H1 (cell line): ENCODE measurements at regions not wholly inside any gene's neighbourhood (a gene's known extent, or its start where the extent isn't known, plus 50 kb on each side); places are given as distances from the start of the nearest gene placed in this dataset.
A peak's percentile ranks its signal among the peaks of the same experiment; 100 is the strongest.

ENCODE experiments used
- CTCF ChIA-PET: fragments of 300-600 bp; sonication (Branson Sonifier 250); formaldehyde crosslinking; loops from one replicate; lab custom pipeline; 2021; ENCODE audit not compliant: partially characterized antibody; lab: Charles Lee
- POLR2A ChIA-PET: fragments of 300-600 bp; sonication (Branson Sonifier 250); formaldehyde crosslinking; loops from one replicate; lab custom pipeline; 2021; ENCODE audit warnings: inconsistent platforms; ENCODE audit not compliant: partially characterized antibody; lab: Charles Lee
- DNase-seq, 2 experiments: peaks; one replicate each; pipeline versions ENCODE4 v3.0.0 to v3.0.0-alpha.2; 2010 to 2022; ENCODE audit warnings: low spot score in 2 of 2, low read depth in 1 of 2, mixed read lengths in 1 of 2
- FAIRE-seq: peaks from 2 replicates; lab custom pipeline; 2011; peaks lifted over from hg19 to GRCh38; lab: Jason Lieb, UNC
- H2AFZ ChIP-seq: 2 replicates; pipeline ENCODE4 v1.8.1; 2012; ENCODE audit warnings: low read length, inconsistent platforms
- H2AK5ac ChIP-seq: 2 replicates; pipeline ENCODE4 v1.6.1; 2013; ENCODE audit warnings: low read depth, low read length
- H2BK120ac ChIP-seq: replicated peaks from 2 replicates; pipeline ENCODE3; 2013; ENCODE audit warnings: low read depth, low read length, inconsistent platforms
- H2BK12ac ChIP-seq: 2 replicates; pipeline ENCODE4 v1.6.1; 2013; ENCODE audit warnings: low read depth, low read length
- H2BK15ac ChIP-seq: 2 replicates; pipeline ENCODE4 v1.6.1; 2013; ENCODE audit warnings: low read length
- H2BK20ac ChIP-seq: 2 replicates; pipeline ENCODE4 v1.6.1; 2013; ENCODE audit warnings: low read length
- H2BK5ac ChIP-seq: 2 replicates; pipeline ENCODE4 v1.6.1; 2013; ENCODE audit warnings: low read depth, low read length
- H3K14ac ChIP-seq: 2 replicates; pipeline ENCODE4 v1.6.1; 2013; ENCODE audit warnings: inconsistent platforms; ENCODE audit not compliant: insufficient read length
- H3K18ac ChIP-seq: 2 replicates; pipeline ENCODE4 v1.6.1; 2013; ENCODE audit warnings: low read length; ENCODE audit errors: extremely low read depth
- H3K23ac ChIP-seq: 2 replicates; pipeline ENCODE4 v1.6.1; 2013; ENCODE audit warnings: inconsistent platforms; ENCODE audit not compliant: insufficient read length
- H3K23me2 ChIP-seq: 2 replicates; pipeline ENCODE4 v1.6.1; 2013; ENCODE audit warnings: low read depth, low read length
- H3K27ac ChIP-seq: 2 replicates; pipeline ENCODE4 v1.6.1; 2011; ENCODE audit warnings: low read depth, low read length, inconsistent platforms
- H3K27me3 ChIP-seq, 4 experiments: replicated peaks in 1 of 4; 1 replicate in 1 of 4; 2 replicates in 3 of 4; pipeline versions ENCODE4 v1.6.1 to v1.8.1; 2011 to 2013; ENCODE audit warnings: low read length in 3 of 4, mild to moderate bottlenecking in 3 of 4, inconsistent platforms in 2 of 4, mixed read lengths in 2 of 4, moderate library complexity in 1 of 4; ENCODE audit not compliant: control insufficient read depth in 3 of 4, insufficient read depth in 3 of 4; ENCODE audit errors: extremely low read depth in 1 of 4
- H3K36me3 ChIP-seq, 4 experiments: 2 replicates each; pipeline versions ENCODE4 v1.6.1 to v1.8.1; 2011 to 2013; ENCODE audit warnings: mild to moderate bottlenecking in 4 of 4, low read length in 3 of 4, moderate library complexity in 2 of 4, control low read depth in 1 of 4, inconsistent platforms in 1 of 4; ENCODE audit not compliant: insufficient read depth in 4 of 4, control insufficient read depth in 2 of 4
- H3K4ac ChIP-seq: replicated peaks from 2 replicates; pipeline ENCODE3; 2013; ENCODE audit warnings: low read length, low read depth, mixed read lengths, inconsistent platforms; ENCODE audit not compliant: insufficient read length
- H3K4me1 ChIP-seq, 4 experiments: replicated peaks in 1 of 4; 1 replicate in 1 of 4; 2 replicates in 3 of 4; pipeline versions ENCODE4 v1.6.1 to v1.8.1; 2011 to 2013; ENCODE audit warnings: low read length in 3 of 4, inconsistent platforms in 2 of 4, mixed read lengths in 1 of 4; ENCODE audit not compliant: insufficient read depth in 4 of 4, control insufficient read depth in 3 of 4
- H3K4me2 ChIP-seq, 2 experiments: 2 replicates each; pipeline versions ENCODE4 v1.6.1 to v1.8.1; 2011 to 2013; ENCODE audit warnings: low read depth in 2 of 2, low read length in 2 of 2, control low read depth in 1 of 2, inconsistent platforms in 1 of 2, mild to moderate bottlenecking in 1 of 2; ENCODE audit not compliant: insufficient read depth in 1 of 2
- H3K4me3 ChIP-seq, 4 experiments: fragments of 200-600, 300-600 bp in 1 of 4; sonication (generic), shearing (Covaris generic), sonication (Bioruptor Twin) in 1 of 4; 2 replicates each; pipeline versions ENCODE4 v1.5.1 to v1.8.1; 2011 to 2016; ENCODE audit warnings: low read length in 4 of 4, low read depth in 3 of 4, control low read depth in 2 of 4, inconsistent platforms in 2 of 4, mild to moderate bottlenecking in 2 of 4, mixed read lengths in 1 of 4, moderate library complexity in 1 of 4; ENCODE audit not compliant: insufficient read depth in 2 of 4; ENCODE audit errors: extremely low read depth in 1 of 4
- H3K56ac ChIP-seq: replicated peaks from 2 replicates; pipeline ENCODE3; 2013; ENCODE audit warnings: low read depth, mild to moderate bottlenecking, mixed read lengths, low read length, inconsistent platforms; ENCODE audit not compliant: insufficient read length
- H3K79me1 ChIP-seq: 2 replicates; pipeline ENCODE4 v1.6.1; 2013; ENCODE audit warnings: low read depth, low read length, control low read depth
- H3K79me2 ChIP-seq, 2 experiments: 2 replicates each; pipeline versions ENCODE4 v1.6.1 to v1.8.1; 2012 to 2013; ENCODE audit warnings: low read length in 2 of 2, mild to moderate bottlenecking in 2 of 2, inconsistent platforms in 1 of 2; ENCODE audit not compliant: insufficient read depth in 2 of 2, control insufficient read depth in 1 of 2
- H3K9ac ChIP-seq, 4 experiments: replicated peaks in 1 of 4; 1 replicate in 1 of 4; 2 replicates in 3 of 4; pipeline versions ENCODE4 v1.6.1 to v1.8.1; 2011 to 2013; ENCODE audit warnings: low read depth in 3 of 4, low read length in 3 of 4, control low read depth in 2 of 4, mild to moderate bottlenecking in 2 of 4, moderate library complexity in 2 of 4, inconsistent platforms in 1 of 4; ENCODE audit errors: extremely low read depth in 1 of 4
- H3K9me3 ChIP-seq, 2 experiments: 2 replicates each; pipeline versions ENCODE4 v1.6.1 to v1.8.1; 2012 to 2013; ENCODE audit warnings: mild to moderate bottlenecking in 2 of 2, moderate library complexity in 2 of 2, control low read depth in 1 of 2, inconsistent platforms in 1 of 2, low read depth in 1 of 2, low read length in 1 of 2, mixed read lengths in 1 of 2; ENCODE audit not compliant: insufficient read depth in 2 of 2
- H4K20me1 ChIP-seq, 2 experiments: replicated peaks in 1 of 2; 2 replicates each; pipeline versions ENCODE3 to v1.8.1; 2011 to 2013; ENCODE audit warnings: inconsistent platforms in 2 of 2, low read length in 2 of 2, mild to moderate bottlenecking in 1 of 2; ENCODE audit not compliant: insufficient read depth in 2 of 2, control insufficient read depth in 1 of 2
- H4K5ac ChIP-seq: 2 replicates; pipeline ENCODE4 v1.6.1; 2013; ENCODE audit warnings: low read length, low read depth, mixed read lengths, inconsistent platforms; ENCODE audit not compliant: insufficient read length
- H4K8ac ChIP-seq: 2 replicates; pipeline ENCODE4 v1.8.0; 2013; ENCODE audit warnings: mild to moderate bottlenecking, moderate library complexity, low read length, inconsistent platforms; ENCODE audit not compliant: insufficient read depth; ENCODE audit errors: extremely low read depth
- H4K91ac ChIP-seq: replicated peaks from 2 replicates; pipeline ENCODE3; 2013; ENCODE audit warnings: low read length, mixed read lengths, inconsistent platforms; ENCODE audit not compliant: insufficient read length
- CREB1 ChIP-seq: IDR thresholded peaks from 2 replicates; pipeline ENCODE4 v1.6.1; 2012; ENCODE audit warnings: inconsistent platforms
- CTBP2 ChIP-seq: IDR thresholded peaks from 2 replicates; pipeline ENCODE4 v1.7.0; 2011; ENCODE audit warnings: borderline replicate concordance, mild to moderate bottlenecking, moderate library complexity, mixed read lengths, low read length; ENCODE audit not compliant: insufficient read depth, insufficient read length
- FOSL1 ChIP-seq: IDR thresholded peaks from 2 replicates; pipeline ENCODE4 v1.6.1; 2011; ENCODE audit warnings: mild to moderate bottlenecking, low read depth, low read length, moderate library complexity; ENCODE audit not compliant: insufficient read depth
- GABPA ChIP-seq: IDR thresholded peaks from 2 replicates; pipeline ENCODE4 v1.6.1; 2011; ENCODE audit warnings: mild to moderate bottlenecking, low read length, moderate library complexity, borderline replicate concordance; ENCODE audit not compliant: insufficient read depth
- NANOG ChIP-seq: IDR thresholded peaks from 2 replicates; pipeline ENCODE4 v1.6.1; 2011; ENCODE audit warnings: low read length, low read depth, mild to moderate bottlenecking, inconsistent platforms; ENCODE audit not compliant: insufficient read depth, poor library complexity, severe bottlenecking
- POU5F1 ChIP-seq: IDR thresholded peaks from 2 replicates; pipeline ENCODE4 v1.6.1; 2011; ENCODE audit warnings: low read depth, mild to moderate bottlenecking, low read length, moderate library complexity
- RNF2 ChIP-seq: fragments of 200-900, 300-1000 bp; sonication (generic); IDR thresholded peaks from 2 replicates; pipeline ENCODE4 v1.7.1; 2016; ENCODE audit warnings: borderline replicate concordance, low read depth, mild to moderate bottlenecking, antibody characterized with exemption, low read length; ENCODE audit not compliant: poor library complexity, severe bottlenecking; ENCODE audit errors: missing control alignments
- SP1 ChIP-seq: IDR thresholded peaks from 2 replicates; pipeline ENCODE4 v1.6.1; 2011; ENCODE audit warnings: low read depth, low read length
- TAF1 ChIP-seq: IDR thresholded peaks from 2 replicates; pipeline ENCODE4 v1.6.1; 2011; ENCODE audit warnings: mild to moderate bottlenecking, low read depth, low read length
- TCF12 ChIP-seq: IDR thresholded peaks from 2 replicates; pipeline ENCODE4 v1.6.1; 2011; ENCODE audit warnings: low read depth, mild to moderate bottlenecking, low read length
- TEAD4 ChIP-seq: IDR thresholded peaks from 2 replicates; pipeline ENCODE4 v1.6.1; 2012; ENCODE audit warnings: low read depth, low read length, inconsistent platforms, mixed read lengths
- WGBS, 2 experiments: shearing (Covaris generic) in 1 of 2; methylation state at CpG; one replicate each; pipeline versions ENCODE4 v1.1.6 to v1.1.7; 2013 to 2015; ENCODE audit warnings: low lambda C conversion rate in 2 of 2, mixed read lengths in 2 of 2, inconsistent platforms in 1 of 2, low coverage in 1 of 2, missing lambda C conversion rate in 1 of 2; ENCODE audit not compliant: insufficient replicate concordance in 2 of 2, insufficient coverage in 1 of 2, insufficient read length in 1 of 2; ENCODE audit errors: extremely low coverage in 1 of 2, missing lambda C conversion rate in 1 of 2; 5-methylcytosine and 5-hydroxymethylcytosine counted together
- TF ChIP-seq, protein P1 (sequence below): IDR thresholded peaks from 2 replicates; pipeline ENCODE4 v1.6.1; 2012; ENCODE audit warnings: inconsistent platforms

DNA sequence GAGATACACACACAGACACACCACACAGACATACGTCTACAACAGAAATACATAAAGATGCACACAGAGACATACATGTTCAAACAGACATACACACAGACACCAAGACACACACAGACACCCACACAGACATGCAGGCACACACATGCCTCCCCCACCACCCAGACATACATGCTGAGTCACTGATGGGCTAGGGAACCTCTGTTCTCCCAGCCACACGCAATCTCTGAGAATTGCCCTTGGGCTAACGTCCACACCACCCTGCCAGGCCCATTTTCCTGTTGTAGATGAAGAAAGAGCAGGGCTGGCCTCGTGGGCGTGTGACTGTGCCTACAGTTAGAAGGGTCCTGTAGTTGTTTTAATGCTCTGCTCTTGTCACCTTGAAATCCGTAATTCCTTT is 261.9 kb downstream of the KCNRG start:
- H4K5ac ChIP-seq = no peak overlapping the region
- H3K27ac ChIP-seq = no peak overlapping the region
- no peak for FAIRE-seq
- peak overlapping the region; percentile 97 for H2AK5ac ChIP-seq
- H3K9ac ChIP-seq = no peak overlapping the region; a peak in 1 of 7 replicates
- H3K56ac ChIP-seq = no peak overlapping the region
- POLR2A ChIA-PET = interaction anchor here (0.9 to 1.0 kb wide), 2 partner anchors 8 to 23 kb away, joined by 3 to 4 read pairs; no protein-coding TSS in a partner anchor
- no peak overlapping the region for H3K23ac ChIP-seq
- no peak overlapping the region for H4K91ac ChIP-seq
- no peak for DNase-seq
- TF ChIP-seq CREB1 (no peak), TAF1 (no peak), SP1 (no peak), POU5F1 (no peak), NANOG (no peak), TCF12 (no peak), TEAD4 (no peak), GABPA (no peak), RNF2 (no peak), FOSL1 (no peak), CTBP2 (no peak)
- TF ChIP-seq, protein P1, sequence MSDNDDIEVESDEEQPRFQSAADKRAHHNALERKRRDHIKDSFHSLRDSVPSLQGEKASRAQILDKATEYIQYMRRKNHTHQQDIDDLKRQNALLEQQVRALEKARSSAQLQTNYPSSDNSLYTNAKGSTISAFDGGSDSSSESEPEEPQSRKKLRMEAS = no peak
- no peak overlapping the region for H3K4me3 ChIP-seq
- no peaks in the 10 kb centered on the region for H3K9me3 ChIP-seq
- H3K4me2 ChIP-seq = peak overlapping the region in 1 of 2 experiments; percentile 37; a peak in 1 of 4 replicates
- peak overlapping the region; percentile 85; the same call in 1 of the 2 replicates for H2BK5ac ChIP-seq
- no peak overlapping the region for H2AFZ ChIP-seq
- no peak overlapping the region for H3K4ac ChIP-seq
- WGBS, 2 experiments = 93% methylated on average over 6 of the region's 6 CpGs; no CpG with 5 or more reads in 1 of the 2 experiments
- H3K14ac ChIP-seq = peak overlapping the region; percentile 12
- peak overlapping the region; percentile 28; the same call in 1 of the 2 replicates for H3K18ac ChIP-seq
- H2BK20ac ChIP-seq = peak overlapping the region; percentile 77; the same call in 1 of the 2 replicates
- H3K23me2 ChIP-seq = no peaks in the 10 kb centered on the region
- H2BK15ac ChIP-seq = no peak overlapping the region; the same call in 1 of the 2 replicates
- H4K20me1 ChIP-seq = no peaks in the 10 kb centered on the region
- CTCF ChIA-PET = no interaction called here
- no peaks in the 10 kb centered on the region; the same call in none of the 2 replicates for H3K79me1 ChIP-seq
- H2BK12ac ChIP-seq = peak overlapping the region; percentile 95; the same call in 1 of the 2 replicates
- H4K8ac ChIP-seq = no peak overlapping the region
- no peaks in the 10 kb centered on the region for H3K36me3 ChIP-seq
- H3K79me2 ChIP-seq = no peaks in the 10 kb centered on the region
- peaks cover 0 to 19% (median 10%) of the 10 kb centered on the region in 4 experiments; a peak in 4 of 7 replicates for H3K4me1 ChIP-seq
- H2BK120ac ChIP-seq = no peak overlapping the region
- H3K27me3 ChIP-seq = no peaks in the 10 kb centered on the region
